Retinal pigment epithelial cell (primary cell): ENCODE measurements at regions not wholly inside any gene's neighbourhood (a gene's known extent, or its start where the extent isn't known, plus 50 kb on each side); places are given as distances from the start of the nearest gene placed in this dataset.

Source experiments
- DNase-seq: peaks from one replicate; pipeline ENCODE4 v3.0.0-alpha.2; 2010; ENCODE audit warnings: low read depth
- H3K4me3 ChIP-seq: 2 replicates; pipeline ENCODE4 v1.5.1; 2011; ENCODE audit warnings: mild to moderate bottlenecking, low read length, control low read depth, moderate library complexity
- TF ChIP-seq, protein P1 (sequence below): conservative IDR thresholded peaks from 2 replicates; pipeline ENCODE4 v1.5.1; 2011; ENCODE audit warnings: low read depth, low read length, control low read depth, inconsistent platforms

DNA sequence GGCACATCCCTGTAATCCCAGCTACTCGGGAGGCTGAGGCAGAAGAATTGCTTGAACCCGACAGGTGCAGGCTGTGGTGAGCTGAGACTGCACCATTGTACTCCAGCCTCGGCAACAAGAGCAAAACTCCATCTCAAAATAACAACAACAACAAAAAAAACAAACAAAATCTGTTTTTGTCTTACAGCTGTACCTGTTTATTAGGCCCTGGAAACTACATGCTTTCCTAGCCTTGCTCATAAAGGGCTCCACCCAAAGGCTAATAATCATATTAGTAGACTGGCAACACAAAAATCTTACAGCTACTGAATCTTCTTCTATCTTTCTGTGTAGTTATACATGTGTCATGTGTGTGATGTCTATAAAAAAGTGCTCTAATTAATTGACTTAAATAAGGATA is 503.9 kb upstream of the EYS start:
- H3K4me3 ChIP-seq, result no peak overlapping the region
- TF ChIP-seq, protein P1, sequence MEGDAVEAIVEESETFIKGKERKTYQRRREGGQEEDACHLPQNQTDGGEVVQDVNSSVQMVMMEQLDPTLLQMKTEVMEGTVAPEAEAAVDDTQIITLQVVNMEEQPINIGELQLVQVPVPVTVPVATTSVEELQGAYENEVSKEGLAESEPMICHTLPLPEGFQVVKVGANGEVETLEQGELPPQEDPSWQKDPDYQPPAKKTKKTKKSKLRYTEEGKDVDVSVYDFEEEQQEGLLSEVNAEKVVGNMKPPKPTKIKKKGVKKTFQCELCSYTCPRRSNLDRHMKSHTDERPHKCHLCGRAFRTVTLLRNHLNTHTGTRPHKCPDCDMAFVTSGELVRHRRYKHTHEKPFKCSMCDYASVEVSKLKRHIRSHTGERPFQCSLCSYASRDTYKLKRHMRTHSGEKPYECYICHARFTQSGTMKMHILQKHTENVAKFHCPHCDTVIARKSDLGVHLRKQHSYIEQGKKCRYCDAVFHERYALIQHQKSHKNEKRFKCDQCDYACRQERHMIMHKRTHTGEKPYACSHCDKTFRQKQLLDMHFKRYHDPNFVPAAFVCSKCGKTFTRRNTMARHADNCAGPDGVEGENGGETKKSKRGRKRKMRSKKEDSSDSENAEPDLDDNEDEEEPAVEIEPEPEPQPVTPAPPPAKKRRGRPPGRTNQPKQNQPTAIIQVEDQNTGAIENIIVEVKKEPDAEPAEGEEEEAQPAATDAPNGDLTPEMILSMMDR, result no peak
- DNase-seq, result no peak

DNA sequence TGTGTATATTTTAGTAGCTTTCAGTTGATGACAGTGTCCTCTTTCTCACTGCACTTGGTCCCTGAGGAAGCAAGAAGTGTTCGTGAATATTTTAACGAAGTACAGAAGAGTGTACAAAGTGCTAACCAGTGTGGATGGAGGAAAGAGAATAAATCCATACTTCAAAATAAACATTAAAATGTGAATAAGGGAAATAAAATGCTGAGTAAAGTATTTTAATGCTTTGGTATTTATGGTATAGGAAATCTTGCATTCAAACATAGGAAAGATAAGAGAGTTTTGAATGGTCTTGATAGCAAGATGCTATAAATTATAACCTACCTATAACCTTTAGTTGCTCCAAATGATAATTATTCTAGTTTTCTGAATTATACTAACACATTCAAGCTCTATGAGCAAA is 493.4 kb upstream of the EYS start:
- TF ChIP-seq, protein P1, result no peak
- no peak overlapping the region for H3K4me3 ChIP-seq
- DNase-seq, result no peak

DNA sequence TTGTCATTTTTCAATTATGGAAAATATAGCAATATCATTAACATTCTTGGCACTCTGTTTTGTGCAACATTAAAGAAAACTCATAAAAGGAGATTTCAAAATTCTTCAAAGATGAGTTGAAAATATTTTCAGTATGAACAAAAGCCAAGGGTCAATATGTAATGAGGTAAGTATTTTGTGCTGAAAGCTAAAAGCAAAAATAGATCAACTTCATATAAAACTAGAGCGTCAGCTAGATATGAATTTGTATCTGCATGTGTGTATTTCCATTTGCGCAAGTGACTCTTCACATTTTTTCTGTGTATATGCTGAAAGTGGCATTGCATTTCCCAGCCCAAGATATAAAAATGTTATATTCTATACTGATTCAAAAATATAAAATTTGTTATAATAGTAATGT is 492.1 kb upstream of the EYS start:
- TF ChIP-seq, protein P1, result no peak

DNA sequence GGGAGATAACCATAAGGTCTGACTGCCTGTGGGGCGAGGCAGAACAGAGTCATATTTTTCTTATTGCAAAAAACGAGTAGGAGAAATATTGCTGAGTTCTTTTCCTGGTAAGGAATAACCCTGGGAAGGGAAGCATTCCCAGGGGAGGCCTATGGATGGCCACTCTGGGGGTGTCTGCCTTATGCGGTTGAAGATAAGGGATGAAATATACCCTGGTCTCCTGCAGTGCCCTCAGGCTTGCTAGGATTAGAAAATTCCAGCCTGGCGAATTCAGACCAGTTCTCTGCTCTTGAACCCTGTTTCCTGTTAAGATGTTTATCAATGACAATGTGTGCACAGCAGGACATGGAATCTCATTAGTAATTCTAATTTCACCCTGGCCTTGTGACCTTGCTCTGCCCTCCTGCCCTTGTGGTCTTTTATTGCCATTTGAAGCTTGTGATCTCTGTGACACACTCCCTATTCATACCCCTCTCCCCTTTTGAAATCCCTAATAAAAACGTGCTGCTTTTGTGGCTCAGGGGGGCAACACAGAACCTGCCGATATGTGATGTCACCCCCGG is 491.1 kb upstream of the EYS start:
- no peak overlapping the region for H3K4me3 ChIP-seq
- TF ChIP-seq, protein P1, result no peak
- no peak for DNase-seq

More for the DNA sequence above, 492.1 kb upstream of the EYS start:
- DNase-seq, result no peak
- H3K4me3 ChIP-seq, result no peak overlapping the region

DNA sequence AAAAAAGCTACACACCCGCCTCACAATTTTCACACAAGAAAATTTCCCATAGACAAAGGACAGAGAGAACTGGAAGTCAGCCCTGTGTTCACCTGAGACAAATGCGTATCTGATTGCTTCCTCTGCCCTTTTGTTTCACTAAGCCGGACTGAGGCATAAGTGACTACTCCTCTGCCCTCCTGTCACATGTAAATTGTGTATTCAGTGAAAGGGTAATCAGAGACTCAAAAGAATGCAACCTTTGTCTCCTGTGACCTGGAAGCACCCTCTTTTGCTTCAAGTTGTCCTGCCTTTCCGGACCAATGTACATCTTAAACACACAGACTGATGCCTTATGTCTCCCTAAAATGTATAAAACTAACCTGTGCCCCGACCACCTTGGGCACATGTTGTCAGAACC is 483.8 kb upstream of the EYS start:
- TF ChIP-seq, protein P1, result no peak
- no peak for DNase-seq
- no peak overlapping the region for H3K4me3 ChIP-seq

DNA sequence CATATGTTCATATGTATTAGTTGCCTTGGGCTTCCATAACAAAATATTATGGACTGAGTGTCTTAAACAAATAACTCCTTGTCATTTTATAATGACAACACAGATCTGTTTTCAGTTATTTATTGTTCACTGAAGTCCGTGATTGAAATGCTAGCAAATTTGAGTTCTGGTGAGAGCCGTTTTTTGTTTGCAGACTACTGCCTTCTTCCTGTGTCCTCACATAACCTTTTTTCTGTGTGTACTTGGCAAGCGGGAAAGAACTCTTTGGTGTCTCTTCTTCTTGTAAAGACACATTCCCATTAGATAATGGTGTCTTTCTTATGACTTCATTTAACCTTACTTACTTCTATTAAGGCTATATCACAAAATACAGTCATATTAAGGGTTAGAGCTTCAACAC is 482.9 kb upstream of the EYS start:
- TF ChIP-seq, protein P1, result no peak
- H3K4me3 ChIP-seq, result no peak overlapping the region
- no peak for DNase-seq

DNA sequence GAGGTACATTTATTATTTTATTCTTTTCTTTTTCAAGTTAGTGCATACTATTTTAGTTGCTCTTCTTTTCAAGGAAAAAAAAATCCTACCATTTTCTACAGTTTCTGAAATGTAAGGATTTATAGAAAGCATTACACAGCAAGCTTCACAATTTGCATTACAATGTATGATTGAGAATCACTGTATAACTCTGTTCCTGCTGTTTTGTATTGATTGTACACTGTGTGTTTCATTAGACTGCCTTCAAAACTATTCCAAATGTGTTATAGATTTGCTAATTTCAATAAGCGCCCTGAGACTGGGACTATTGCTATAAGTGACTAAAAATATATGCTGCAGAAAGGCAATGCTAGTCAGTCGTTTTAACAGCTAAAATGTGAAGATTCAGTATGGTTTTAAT is 479.7 kb upstream of the EYS start:
- TF ChIP-seq, protein P1, result no peak
- no peak for DNase-seq
- H3K4me3 ChIP-seq, result no peak overlapping the region
